Kidney epithelial cell (primary cell): ENCODE measurements at regions not wholly inside any gene's neighbourhood (a gene's known extent, or its start where the extent isn't known, plus 50 kb on each side); places are given as distances from the start of the nearest gene placed in this dataset.

ENCODE experiments used
- DNase-seq: peaks from one replicate; pipeline ENCODE4 v3.0.0-alpha.2; 2010; ENCODE audit warnings: low read depth
- H3K27me3 ChIP-seq: 2 replicates; pipeline ENCODE4 v1.6.0; 2011; ENCODE audit warnings: low read length; ENCODE audit not compliant: control insufficient read depth, insufficient read depth
- H3K36me3 ChIP-seq: 2 replicates; pipeline ENCODE4 v1.5.1; 2011; ENCODE audit warnings: low read length; ENCODE audit not compliant: control insufficient read depth, insufficient read depth
- H3K4me3 ChIP-seq: 2 replicates; pipeline ENCODE4 v1.5.1; 2011; ENCODE audit warnings: low read depth, mild to moderate bottlenecking, control low read depth, low read length
- TF ChIP-seq, protein P1 (sequence below): IDR thresholded peaks from 2 replicates; pipeline ENCODE4 v1.5.1; 2011; ENCODE audit warnings: mild to moderate bottlenecking, moderate library complexity, low read length, control low read depth, inconsistent platforms; ENCODE audit not compliant: insufficient read depth, poor library complexity, severe bottlenecking

DNA sequence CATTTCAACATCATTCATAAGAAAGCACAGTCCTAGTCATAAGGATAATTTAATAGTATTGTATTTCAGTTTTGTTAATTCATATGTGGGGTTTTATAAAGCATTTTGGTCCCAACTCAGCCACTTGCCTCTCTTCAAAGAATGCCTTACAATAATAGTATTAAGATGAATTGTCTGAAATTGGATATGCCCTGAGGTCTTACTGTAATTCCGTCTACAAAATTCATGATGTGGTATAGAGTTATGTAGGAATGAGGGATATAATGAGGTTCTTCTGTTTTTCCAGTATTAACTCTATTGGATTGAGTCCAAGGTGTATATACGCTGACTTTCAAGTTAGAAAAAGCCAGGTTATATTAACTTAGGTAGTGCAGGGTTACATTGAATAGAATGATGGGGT lies 177.0 kb downstream of the GOLIM4 start:
- Histone ChIP-seq H3K27me3 (no peaks in the 10 kb centered on the region), H3K4me3 (no peak overlapping the region), H3K36me3 (no peaks in the 10 kb centered on the region)
- DNase-seq = no peak
- TF ChIP-seq, protein P1, sequence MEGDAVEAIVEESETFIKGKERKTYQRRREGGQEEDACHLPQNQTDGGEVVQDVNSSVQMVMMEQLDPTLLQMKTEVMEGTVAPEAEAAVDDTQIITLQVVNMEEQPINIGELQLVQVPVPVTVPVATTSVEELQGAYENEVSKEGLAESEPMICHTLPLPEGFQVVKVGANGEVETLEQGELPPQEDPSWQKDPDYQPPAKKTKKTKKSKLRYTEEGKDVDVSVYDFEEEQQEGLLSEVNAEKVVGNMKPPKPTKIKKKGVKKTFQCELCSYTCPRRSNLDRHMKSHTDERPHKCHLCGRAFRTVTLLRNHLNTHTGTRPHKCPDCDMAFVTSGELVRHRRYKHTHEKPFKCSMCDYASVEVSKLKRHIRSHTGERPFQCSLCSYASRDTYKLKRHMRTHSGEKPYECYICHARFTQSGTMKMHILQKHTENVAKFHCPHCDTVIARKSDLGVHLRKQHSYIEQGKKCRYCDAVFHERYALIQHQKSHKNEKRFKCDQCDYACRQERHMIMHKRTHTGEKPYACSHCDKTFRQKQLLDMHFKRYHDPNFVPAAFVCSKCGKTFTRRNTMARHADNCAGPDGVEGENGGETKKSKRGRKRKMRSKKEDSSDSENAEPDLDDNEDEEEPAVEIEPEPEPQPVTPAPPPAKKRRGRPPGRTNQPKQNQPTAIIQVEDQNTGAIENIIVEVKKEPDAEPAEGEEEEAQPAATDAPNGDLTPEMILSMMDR = no peak

DNA sequence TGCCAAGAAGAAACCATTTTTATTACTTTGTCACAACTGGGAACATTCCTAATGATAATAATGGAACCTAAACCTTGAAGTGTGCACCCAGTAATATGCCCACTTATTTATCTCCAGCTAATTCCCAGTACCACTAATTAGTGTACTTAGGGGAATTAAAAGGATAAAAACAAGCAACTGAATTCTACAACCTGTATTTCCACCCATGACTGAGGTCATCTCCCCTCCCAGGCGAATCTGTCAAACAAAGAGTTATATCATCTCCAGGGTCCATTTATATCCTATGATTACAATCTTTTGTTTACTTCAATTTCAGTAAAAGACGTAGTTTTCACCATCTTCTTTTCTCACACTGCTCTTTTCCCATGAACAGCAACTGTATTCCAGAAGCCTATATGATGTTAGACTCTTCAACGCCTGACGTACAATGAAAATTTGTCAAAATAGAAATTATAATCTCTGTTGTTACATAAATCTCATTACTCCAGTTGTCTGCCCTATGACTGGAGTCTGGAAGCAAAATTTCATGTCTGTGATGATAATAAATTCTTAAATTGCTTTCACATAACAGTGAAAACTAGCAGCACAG lies 177.6 kb downstream of the GOLIM4 start:
- Histone ChIP-seq H3K4me3 (no peak overlapping the region), H3K36me3 (no peaks in the 10 kb centered on the region), H3K27me3 (no peaks in the 10 kb centered on the region)
- DNase-seq = no peak
- TF ChIP-seq, protein P1 = no peak

- H3K4me3 ChIP-seq = no peak overlapping the region
- no peaks in the 10 kb centered on the region for H3K36me3 ChIP-seq
- TF ChIP-seq, protein P1 = no peak
- DNase-seq = no peak
- no peaks in the 10 kb centered on the region for H3K27me3 ChIP-seq
Observed at GRCh38 chr3:167913219-167913835, 177.8 kb downstream of the SERPINI1 start.

DNA sequence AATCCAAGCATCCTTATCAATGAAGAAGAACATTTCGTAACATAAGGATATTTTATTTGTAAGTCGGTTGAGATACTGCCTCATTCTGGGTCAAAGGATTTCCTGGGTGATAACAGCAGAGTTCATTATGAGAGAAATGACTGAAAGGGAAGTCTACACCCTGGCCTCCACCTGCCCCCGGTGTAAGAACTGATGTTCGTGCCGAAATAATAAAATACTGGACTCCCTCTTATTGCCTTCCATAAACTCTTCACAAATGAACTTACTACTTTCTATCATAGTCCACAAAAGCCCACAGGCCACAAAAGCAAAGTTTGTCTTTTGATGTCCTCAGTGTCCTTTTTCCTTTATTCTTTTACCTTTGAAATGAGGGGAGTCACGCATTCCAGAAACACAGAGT lies 174.4 kb downstream of the SERPINI1 start:
- TF ChIP-seq, protein P1 = no peak
- H3K4me3 ChIP-seq = no peak overlapping the region
- DNase-seq = no peak
- no peaks in the 10 kb centered on the region for H3K36me3 ChIP-seq
- H3K27me3 ChIP-seq = no peaks in the 10 kb centered on the region

- no peak for DNase-seq
Observed at GRCh38 chr3:167909504-167909896, 174.0 kb downstream of the SERPINI1 start.

More at GRCh38 chr3:167909504-167909896, 174.0 kb downstream of the SERPINI1 start:
- no peaks in the 10 kb centered on the region for H3K27me3 ChIP-seq
- TF ChIP-seq, protein P1 = no peak
- H3K4me3 ChIP-seq = no peak overlapping the region
- H3K36me3 ChIP-seq = no peaks in the 10 kb centered on the region
